Vagina (tissue), 2 donors: ENCODE measurements at regions not wholly inside any gene's neighbourhood (a gene's known extent, or its start where the extent isn't known, plus 50 kb on each side); places are given as distances from the start of the nearest gene placed in this dataset.

Experiments
- CTCF ChIP-seq, 3 experiments: fragments of 450-650 bp in 2 of 3; fragments of 200-600 bp in 1 of 3; sonication (generic) in 1 of 3; IDR thresholded peaks; one replicate each; pipeline ENCODE4 v1.5.1; 2017 to 2019; ENCODE audit warnings: antibody characterized with exemption in 3 of 3, mild to moderate bottlenecking in 2 of 3, moderate library complexity in 2 of 3
- POLR2A ChIP-seq, 2 donors: fragments of 450-650 bp; IDR thresholded peaks; one replicate each; pipeline ENCODE4 v1.6.1; 2017; ENCODE audit warnings: antibody characterized with exemption in 2 of 2, mild to moderate bottlenecking in 2 of 2, moderate library complexity in 2 of 2

GRCh38 chr12:97185567-97185966 lies 277.0 kb upstream of the RMST start:
- TF ChIP-seq CTCF (IDR thresholded peaks at IDR 0.05) (no peak), POLR2A (IDR thresholded peaks at IDR 0.05) (no peak)
